ENCODE measurements at regions not wholly inside any gene's neighbourhood (a gene's known extent, or its start where the extent isn't known, plus 50 kb on each side); places are given as distances from the start of the nearest gene placed in this dataset.
"Not testable (repeated sequence)": the region's sequence is repeated elsewhere in the genome, so short reads cannot be mapped to it uniquely, and the experiment has no call there.

DNA sequence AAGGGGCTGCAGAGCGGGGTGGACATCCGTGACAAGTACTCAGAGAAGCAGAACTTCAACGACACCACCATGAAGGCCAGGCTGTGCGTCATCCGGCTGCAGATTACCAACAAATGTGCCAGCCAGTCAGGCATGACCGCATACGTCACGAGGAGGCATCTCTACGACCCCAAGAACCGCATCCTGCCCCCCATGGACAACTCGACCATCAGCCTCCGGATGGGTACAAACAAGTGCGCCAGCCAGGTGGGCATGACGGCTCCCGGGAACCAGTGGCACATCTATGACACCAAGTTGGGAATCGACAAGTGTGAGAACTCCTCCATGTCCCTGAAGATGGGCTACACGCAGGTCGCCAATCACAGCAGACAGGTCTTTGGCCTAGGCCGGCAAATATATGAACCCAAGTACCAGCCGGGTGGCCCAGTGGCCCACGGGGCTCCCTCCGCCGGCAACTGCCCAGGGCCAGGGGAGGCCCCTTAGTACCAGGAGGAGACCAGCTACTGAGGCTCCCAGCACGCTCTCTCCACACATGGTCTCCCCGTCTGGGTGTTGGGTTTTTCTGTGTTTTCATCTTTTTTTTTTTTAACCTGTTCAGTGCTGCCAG lies 133.4 kb upstream of the TEKT4 start:
- not testable (repeated sequence) for DNase-seq (ENCODE audit: low spot score)

DNA sequence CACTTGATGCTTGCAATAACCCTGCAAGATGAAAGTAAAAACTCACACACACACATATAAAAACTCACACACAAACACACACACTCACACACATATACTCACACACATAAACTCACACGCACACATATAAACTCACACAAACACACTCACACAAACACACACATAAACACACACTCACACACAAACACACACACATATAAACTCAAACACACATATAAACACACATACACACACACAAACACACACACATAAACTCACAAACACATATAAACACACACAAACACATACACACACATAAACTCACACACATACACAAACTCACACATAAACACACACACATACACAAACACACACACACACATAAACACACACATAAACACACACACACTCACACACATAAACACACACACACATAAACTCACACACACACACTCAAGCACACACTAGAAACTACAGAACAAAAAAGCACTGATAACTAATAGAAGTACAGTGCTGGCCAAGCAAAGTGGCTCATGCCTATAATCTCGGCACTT lies 117.7 kb upstream of the TEKT4 start:
- no peak for DNase-seq (ENCODE audit: low spot score)

DNA sequence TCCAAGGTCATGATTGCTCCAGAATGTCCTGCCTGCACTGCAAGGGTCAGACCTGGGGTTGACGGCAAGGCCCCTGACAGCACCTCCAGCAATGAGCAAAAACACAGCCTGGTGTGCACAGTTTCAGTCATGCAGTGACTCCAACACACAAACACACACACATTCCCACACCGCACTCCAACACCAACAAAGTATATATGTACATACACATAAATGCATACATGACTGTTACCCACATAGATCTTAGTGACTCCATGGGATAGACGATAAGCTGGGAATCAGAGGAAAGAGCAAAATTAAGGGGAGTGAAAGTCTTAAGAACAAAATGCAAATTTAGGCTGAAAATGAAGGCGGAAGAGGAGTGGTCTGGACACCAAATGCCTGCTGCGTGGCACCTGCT lies 112.7 kb upstream of the TEKT4 start:
- no peak for DNase-seq (ENCODE audit: low spot score)

DNA sequence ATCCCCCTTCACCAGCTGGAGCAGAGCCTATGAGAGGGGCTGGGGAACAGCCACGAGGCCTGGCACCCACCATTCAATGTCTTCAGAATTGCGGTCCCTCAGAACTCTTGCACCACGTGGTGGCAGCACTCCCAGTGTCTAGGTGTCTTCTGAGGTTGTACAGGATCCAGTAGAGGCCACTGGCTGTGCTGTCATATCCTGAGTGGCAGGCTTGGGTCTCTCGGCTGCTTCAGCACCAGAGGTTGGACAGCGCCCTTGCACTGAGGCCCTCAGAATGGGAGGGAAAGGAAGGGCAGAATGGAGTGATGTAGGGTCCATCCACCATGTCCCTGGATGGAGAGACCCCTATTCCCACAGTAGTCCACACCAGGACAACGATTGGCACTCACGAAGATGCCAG lies 112.0 kb upstream of the TEKT4 start:
- peak; percentile 6 for DNase-seq (ENCODE audit: low spot score)

DNA sequence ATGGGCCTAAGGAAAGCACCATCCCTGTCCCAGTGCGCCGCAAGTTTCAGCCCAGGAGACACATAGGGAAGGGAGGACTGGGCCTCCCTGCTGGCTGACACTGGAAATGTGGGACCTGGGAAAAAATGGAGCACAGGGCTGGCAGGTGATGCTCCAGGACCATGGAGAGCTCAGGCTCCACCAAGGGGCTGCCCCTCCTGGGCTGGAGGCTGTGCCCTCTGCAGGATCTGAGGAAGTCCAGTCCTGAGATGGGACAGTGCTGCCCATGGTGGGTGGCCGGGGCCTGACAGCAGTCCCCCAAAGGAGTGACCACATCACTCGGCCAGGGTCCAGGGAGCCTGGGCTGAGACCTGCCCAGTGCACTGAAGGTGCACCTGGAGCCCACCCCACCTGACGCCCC lies 108.6 kb upstream of the TEKT4 start:
- no peak for DNase-seq (ENCODE audit: low spot score)

DNA sequence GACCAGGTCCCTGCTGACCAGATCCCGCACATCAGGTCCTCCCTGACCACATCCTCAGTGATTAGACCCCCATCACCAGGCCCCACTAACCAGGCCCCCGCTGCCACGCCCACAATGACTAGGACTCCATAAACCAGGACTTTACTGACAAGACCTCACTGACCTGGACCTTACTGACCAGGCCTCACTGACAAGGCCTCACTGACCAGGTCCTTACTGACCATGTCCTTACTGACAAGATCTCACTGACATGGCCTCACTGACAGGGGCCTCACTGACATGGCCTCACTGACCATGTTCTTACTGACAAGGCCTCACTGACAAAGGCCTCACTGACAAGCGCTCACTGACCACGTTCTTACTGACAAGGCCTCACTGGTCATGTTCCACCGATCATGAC lies 107.9 kb upstream of the TEKT4 start:
- DNase-seq (ENCODE audit: low spot score): no peak

DNA sequence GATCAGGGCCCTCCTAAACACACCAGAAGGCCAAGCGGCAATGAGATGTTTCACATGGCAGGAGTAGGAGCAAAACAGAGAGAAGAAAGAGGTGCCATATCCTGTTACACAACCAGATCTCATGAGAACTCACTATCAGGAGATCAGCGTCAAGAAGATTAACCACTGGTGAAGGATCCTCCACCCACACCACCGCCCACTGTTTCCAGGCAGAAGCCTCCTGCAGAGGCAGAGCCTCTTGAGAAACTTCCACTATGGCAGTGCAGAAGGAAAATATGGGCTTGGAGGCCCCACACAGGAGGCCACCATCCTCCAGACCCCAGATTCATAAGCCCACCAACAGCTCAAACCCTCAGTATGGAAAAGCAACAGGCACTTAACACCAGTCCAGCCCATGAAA lies 106.9 kb upstream of the TEKT4 start:
- DNase-seq (ENCODE audit: low spot score): not testable (repeated sequence)

DNA sequence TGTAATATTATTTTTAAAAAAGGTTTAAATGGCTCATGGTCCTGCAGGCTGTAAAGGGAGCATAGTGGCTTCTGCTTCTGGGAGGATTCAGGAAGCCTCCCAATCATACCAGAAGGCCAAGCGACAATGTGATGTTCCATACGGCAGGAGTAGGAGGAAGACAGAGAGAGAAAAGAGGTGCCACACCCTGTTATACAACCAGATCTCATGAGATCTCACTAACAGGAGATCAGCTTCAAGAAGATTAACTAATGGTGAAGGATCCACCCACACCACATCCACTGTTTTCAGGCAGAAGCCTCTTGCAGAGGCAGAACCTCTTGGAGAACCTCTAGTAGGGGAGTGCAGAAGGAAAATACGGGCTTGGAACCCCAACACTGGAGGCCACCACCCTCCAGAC lies 103.9 kb upstream of the TEKT4 start:
- DNase-seq (ENCODE audit: low spot score): no peak

DNA sequence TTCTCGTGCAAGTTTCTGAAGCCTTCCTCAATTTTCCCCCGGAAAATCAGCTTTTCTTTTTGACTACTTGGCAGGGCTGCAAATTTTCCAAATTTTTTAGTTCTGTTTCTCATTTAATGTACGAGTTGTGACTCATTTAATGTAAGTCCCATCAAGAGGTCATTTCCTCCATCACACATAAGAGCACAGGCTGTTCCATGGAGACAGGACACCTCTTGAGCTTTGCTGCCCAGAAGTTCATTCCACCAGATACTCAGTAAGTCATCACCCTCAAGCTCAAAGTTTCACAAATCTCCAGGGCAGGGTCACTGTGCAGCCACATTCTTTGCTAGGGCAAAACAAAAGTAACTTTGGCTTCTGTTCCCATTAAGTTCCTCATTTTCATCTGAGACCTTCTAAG lies 101.5 kb upstream of the TEKT4 start:
- DNase-seq (ENCODE audit: low spot score): no peak

DNA sequence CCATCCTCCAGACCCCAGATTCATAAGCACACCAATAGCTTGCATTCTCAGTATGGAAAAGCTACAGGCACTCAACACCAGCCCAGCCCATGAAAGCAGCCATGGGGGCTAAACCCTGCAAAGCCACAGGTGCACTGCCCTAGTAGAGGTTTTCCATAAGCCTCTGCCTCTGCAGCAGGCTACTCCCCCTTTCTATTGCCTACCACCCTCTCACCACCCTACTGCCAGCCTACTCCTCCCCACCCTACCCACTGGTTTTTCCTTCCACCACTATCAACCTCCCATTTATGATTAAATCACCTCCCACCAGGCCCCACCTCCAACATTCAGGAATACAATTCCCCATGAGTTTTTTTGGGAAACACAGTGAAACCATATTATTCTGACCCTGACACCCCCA lies 96.4 kb upstream of the TEKT4 start:
- no peak for DNase-seq (ENCODE audit: low spot score)

DNA sequence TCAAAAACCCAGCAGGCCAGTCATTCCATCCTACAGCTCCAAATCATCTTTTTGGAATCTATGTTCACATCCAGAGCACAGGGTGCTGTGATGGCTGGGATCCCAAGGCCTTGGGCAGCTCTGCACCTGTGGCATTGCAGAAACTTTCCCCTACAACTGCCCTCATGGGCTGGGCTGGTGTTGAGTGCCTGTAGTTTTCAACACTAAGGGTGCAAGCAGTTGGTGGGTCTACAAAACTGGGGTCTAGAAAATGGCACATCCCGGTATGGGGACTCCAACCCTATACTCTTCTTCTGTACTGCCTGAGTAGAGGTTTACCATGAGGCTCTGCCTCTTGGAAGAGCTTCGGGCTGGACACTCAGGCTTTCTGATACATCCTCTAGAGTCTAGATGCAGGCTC lies 95.2 kb upstream of the TEKT4 start:
- DNase-seq (ENCODE audit: low spot score): no peak

DNA sequence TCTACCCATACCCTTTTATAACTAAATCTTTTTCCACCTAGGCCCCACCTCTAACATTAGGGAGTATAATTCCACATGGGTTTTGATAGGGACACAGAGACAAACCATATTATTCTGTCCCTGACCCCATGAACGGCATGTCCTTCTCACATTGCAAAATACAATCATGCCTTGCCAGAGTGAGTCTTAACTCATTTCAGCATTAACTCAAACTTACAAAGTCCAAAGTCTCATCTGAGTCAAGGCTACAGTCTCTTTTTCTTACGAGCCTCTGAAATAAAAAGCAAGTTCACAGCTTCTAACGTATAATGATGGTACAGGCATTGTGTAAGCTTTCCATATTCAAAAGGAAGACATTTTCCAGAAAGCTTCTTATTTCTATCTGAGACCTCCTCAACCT lies 86.1 kb upstream of the TEKT4 start:
- DNase-seq (ENCODE audit: low spot score): not testable (repeated sequence)

DNA sequence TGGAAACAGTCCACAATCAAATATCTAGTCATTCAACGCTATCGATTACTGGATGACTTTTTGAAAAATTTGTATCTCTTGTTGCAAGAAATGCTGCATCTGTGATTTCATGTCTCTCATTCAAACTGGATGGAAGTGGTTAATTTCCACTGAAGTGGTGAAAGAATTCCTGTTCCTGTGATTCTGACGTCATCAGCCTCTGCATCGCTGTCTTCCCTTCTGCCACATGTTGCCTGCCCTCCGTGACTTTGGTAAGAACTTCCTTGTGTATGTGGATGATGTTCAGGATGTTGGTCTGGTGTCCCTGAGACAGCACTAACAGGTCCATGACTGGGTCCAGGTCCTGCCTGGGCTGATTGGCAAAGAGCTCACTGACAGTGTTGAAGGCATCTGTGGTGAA lies 84.8 kb upstream of the TEKT4 start:
- not testable (repeated sequence) for DNase-seq (ENCODE audit: low spot score)

DNA sequence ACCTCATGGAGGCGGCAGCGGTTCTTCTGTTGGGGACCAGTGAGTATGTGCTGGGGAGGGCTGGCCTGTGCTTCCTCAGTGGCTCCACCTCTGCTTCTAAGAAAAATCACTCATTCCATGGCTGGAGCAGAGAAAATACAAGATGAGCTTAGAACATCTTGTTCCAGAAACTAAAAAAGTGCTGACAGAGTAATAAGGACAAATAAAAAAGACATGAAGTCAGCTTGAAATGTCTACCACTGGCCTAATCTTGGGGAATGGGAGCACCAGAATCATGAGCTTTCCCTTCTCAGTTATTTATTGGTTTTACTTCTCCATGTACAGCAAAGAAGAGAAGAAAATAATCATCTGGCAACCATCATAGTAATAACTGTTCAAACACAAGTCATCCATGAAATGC lies 81.1 kb upstream of the TEKT4 start:
- DNase-seq (ENCODE audit: low spot score): not testable (repeated sequence)

DNA sequence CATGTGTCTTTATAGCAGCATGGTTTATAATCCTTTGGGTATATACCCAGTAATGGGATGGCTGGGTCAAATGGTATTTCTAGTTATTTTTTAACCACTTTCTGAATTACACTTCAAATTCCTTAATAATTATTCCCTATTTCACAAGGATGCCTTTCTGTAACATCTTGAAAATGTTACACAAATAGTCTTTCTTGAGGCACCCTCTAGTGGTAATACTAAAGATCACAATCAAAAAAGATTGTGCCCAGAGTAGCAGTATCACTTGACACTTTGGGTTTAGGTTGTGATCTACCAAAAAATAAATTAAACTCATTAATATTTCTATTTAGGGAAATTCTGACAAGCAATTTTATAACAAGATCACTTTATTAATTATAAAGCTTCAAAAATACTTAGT lies 74.0 kb upstream of the TEKT4 start:
- DNase-seq (ENCODE audit: low spot score): peak; percentile 5
